ENCODE measurements at regions not wholly inside any gene's neighbourhood (a gene's known extent, or its start where the extent isn't known, plus 50 kb on each side); places are given as distances from the start of the nearest gene placed in this dataset.

- TF ChIP-seq REST (IDR thresholded peaks at IDR 0.05; ENCODE audit: low read depth) (no peak), EGR1 (IDR thresholded peaks at IDR 0.05) (no peak), FOXM1 (IDR thresholded peaks at IDR 0.05; ENCODE audit: borderline replicate concordance, low read depth) (no peak), EP300 (IDR thresholded peaks at IDR 0.05; ENCODE audit: borderline replicate concordance) (no peak)
Observed at GRCh38 chr11:45429719-45430118, 143.6 kb upstream of the SYT13 start.

Measured in Ishikawa (cell line).